ENCODE measurements at regions not wholly inside any gene's neighbourhood (a gene's known extent, or its start where the extent isn't known, plus 50 kb on each side); places are given as distances from the start of the nearest gene placed in this dataset.

DNA sequence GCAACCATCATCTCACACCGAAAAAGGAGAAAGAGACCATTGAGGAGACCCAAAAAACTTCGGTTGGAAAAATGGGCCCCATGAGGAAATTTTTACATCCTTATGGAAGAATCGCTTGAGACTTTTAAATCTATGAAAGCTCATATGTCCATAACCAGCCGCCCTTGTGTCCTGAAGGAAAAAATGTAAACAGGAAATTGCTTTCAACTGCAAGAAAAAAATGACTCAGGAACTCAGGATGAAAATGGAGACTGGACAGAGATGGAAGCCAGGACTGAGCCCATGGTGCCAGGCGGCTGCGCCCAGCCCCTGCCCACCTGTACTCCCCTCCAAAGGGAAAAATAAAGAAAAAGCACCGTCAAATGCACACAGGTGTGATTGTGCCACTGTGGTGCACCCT, 81.5 kb upstream of the SLC66A3 start:
- Histone ChIP-seq H3K4me3 (ENCODE audit: low read depth in 2 of 2, low read length in 1 of 2) (no peak overlapping the region), H3K9me3 (no peaks in the 10 kb centered on the region), H3K27me3 (ENCODE audit: insufficient read depth) (no peaks in the 10 kb centered on the region), H3K9ac (no peak overlapping the region), H3K36me3 (replicated peaks in 1 of 2; ENCODE audit: control insufficient read depth in 1 of 2, insufficient read depth in 2 of 2, low read length in 1 of 2) (no peaks in the 10 kb centered on the region), H3K4me2 (no peak overlapping the region), H3F3A (replicated peaks; ENCODE audit: insufficient read depth) (no peaks in the 10 kb centered on the region), H3K79me2 (ENCODE audit: insufficient read depth) (no peaks in the 10 kb centered on the region), H4K20me1 (ENCODE audit: insufficient read depth) (no peaks in the 10 kb centered on the region), H3K27ac (ENCODE audit: low read depth in 2 of 2, low read length in 1 of 2) (no peak overlapping the region), H2AFZ (ENCODE audit: low read depth) (peak overlapping the region; percentile 42; the same call in 1 of the 2 replicates), H3K4me1 (ENCODE audit: control insufficient read depth in 1 of 2, insufficient read depth in 2 of 2, low read depth in 1 of 2, low read length in 1 of 2) (no peaks in the 10 kb centered on the region), H3K9me2 (no peaks in the 10 kb centered on the region)
- 78% methylated on average over 7 of the region's 7 CpGs for WGBS (ENCODE audit: low lambda C conversion rate)
- ChIA-PET POLR2A (no interaction called here), CTCF (interaction anchor here (0.6 to 3.5 kb wide), 6 partner anchors 19 to 242 kb away, joined by 3 to 19 read pairs (median 4); no protein-coding TSS in a partner anchor)
- DNase-seq, result no peak
- peak; percentile 40; the same call in 1 of the 2 replicates for TF ChIP-seq ELF1 (IDR thresholded peaks at IDR 0.05)
- TF ChIP-seq YY1 (IDR thresholded peaks at IDR 0.05; ENCODE audit: low read depth), result no peak
- TF ChIP-seq, protein P1, sequence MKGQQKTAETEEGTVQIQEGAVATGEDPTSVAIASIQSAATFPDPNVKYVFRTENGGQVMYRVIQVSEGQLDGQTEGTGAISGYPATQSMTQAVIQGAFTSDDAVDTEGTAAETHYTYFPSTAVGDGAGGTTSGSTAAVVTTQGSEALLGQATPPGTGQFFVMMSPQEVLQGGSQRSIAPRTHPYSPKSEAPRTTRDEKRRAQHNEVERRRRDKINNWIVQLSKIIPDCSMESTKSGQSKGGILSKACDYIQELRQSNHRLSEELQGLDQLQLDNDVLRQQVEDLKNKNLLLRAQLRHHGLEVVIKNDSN (IDR thresholded peaks at IDR 0.05; ENCODE audit: borderline replicate concordance, low read depth), result no peak
- no peak for TF ChIP-seq TAF1 (IDR thresholded peaks at IDR 0.05; ENCODE audit: borderline replicate concordance, low read depth, low read length)
- TF ChIP-seq, protein P2, sequence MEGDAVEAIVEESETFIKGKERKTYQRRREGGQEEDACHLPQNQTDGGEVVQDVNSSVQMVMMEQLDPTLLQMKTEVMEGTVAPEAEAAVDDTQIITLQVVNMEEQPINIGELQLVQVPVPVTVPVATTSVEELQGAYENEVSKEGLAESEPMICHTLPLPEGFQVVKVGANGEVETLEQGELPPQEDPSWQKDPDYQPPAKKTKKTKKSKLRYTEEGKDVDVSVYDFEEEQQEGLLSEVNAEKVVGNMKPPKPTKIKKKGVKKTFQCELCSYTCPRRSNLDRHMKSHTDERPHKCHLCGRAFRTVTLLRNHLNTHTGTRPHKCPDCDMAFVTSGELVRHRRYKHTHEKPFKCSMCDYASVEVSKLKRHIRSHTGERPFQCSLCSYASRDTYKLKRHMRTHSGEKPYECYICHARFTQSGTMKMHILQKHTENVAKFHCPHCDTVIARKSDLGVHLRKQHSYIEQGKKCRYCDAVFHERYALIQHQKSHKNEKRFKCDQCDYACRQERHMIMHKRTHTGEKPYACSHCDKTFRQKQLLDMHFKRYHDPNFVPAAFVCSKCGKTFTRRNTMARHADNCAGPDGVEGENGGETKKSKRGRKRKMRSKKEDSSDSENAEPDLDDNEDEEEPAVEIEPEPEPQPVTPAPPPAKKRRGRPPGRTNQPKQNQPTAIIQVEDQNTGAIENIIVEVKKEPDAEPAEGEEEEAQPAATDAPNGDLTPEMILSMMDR (IDR thresholded peaks at IDR 0.05), result no peak

DNA sequence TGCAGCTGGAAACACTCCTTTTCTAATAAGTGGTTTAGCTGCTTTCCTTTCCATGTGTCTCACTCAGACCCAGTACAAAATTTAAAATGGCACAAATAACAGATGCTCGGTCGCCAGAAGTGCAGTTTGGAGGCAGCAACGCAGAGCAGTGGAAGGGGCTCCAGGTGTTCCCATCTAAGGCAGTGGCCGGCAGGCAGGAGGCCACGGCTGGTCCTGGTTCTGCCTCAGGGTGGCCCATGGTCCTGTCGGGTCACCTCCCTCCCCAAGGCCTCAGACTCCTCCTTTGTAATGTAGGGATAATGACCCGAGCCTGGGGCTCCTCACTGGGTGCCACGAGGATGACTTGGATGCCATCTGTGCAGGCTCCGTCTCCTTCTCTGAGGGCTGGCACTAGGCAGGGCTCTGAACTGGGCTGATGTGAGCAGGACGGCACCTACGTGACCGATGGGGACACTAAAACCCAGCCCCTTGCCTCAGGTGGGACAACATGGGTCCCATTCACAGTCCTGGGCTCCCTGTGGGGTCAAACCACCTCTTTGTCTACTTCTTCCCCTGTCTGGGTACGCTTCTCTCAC, 80.9 kb upstream of the SLC66A3 start:
- H3K4me3 ChIP-seq (ENCODE audit: low read depth in 2 of 2, low read length in 1 of 2), result no peak overlapping the region
- no peak for DNase-seq
- ChIA-PET POLR2A (no interaction called here), CTCF (interaction anchor here (0.6 to 3.5 kb wide), 4 partner anchors 19 to 242 kb away, joined by 3 to 19 read pairs (median 5); no protein-coding TSS in a partner anchor)
- no peak overlapping the region for H3K4me2 ChIP-seq
- no peaks in the 10 kb centered on the region for H3K9me2 ChIP-seq
- peak overlapping the region; percentile 42; the same call in 1 of the 2 replicates for H2AFZ ChIP-seq (ENCODE audit: low read depth)
- TF ChIP-seq RFX5 (IDR thresholded peaks at IDR 0.05; ENCODE audit: low read length), result no peak
- no peak for TF ChIP-seq MEF2A (IDR thresholded peaks at IDR 0.05; ENCODE audit: borderline replicate concordance, low read depth)
- no peak for TF ChIP-seq GATA2 (CRISPR knock-in tag; IDR thresholded peaks at IDR 0.05)
- no peak for TF ChIP-seq GABPA (IDR thresholded peaks at IDR 0.05; ENCODE audit: low read depth)
- TF ChIP-seq CHD2 (IDR thresholded peaks at IDR 0.05; ENCODE audit: low read length, partially characterized antibody), result no peak
- no peaks in the 10 kb centered on the region for H3K9me3 ChIP-seq
- H3K27me3 ChIP-seq (ENCODE audit: insufficient read depth), result no peaks in the 10 kb centered on the region
- no peak overlapping the region for H3K9ac ChIP-seq
- H3K36me3 ChIP-seq (replicated peaks in 1 of 2; ENCODE audit: control insufficient read depth in 1 of 2, insufficient read depth in 2 of 2, low read length in 1 of 2), result no peaks in the 10 kb centered on the region
- no peaks in the 10 kb centered on the region for H3K79me2 ChIP-seq (ENCODE audit: insufficient read depth)
- H3F3A ChIP-seq (replicated peaks; ENCODE audit: insufficient read depth), result no peaks in the 10 kb centered on the region
- WGBS (ENCODE audit: low lambda C conversion rate), result 86% methylated on average over 13 of the region's 13 CpGs
- H3K27ac ChIP-seq (ENCODE audit: low read depth in 2 of 2, low read length in 1 of 2), result no peak overlapping the region
- H3K4me1 ChIP-seq (ENCODE audit: control insufficient read depth in 1 of 2, insufficient read depth in 2 of 2, low read depth in 1 of 2, low read length in 1 of 2), result no peaks in the 10 kb centered on the region
- H4K20me1 ChIP-seq (ENCODE audit: insufficient read depth), result no peaks in the 10 kb centered on the region

All from SK-N-SH (cell line).